T-cell (primary cell): ENCODE measurements at regions not wholly inside any gene's neighbourhood (a gene's known extent, or its start where the extent isn't known, plus 50 kb on each side); places are given as distances from the start of the nearest gene placed in this dataset.

ENCODE experiments used
- ATAC-seq, 4 experiments: fragments of 200-7000 bp in 3 of 4; fragments of 150-1000 bp in 1 of 4; cut with Tn5 transposase; replicated peaks in 1 of 4; 1 replicate in 3 of 4; 2 replicates in 1 of 4; pipeline ENCODE4 v1.10.0; 2021; ENCODE audit warnings: moderate library complexity in 3 of 4, mild to moderate bottlenecking in 2 of 4, moderate number of reproducible peaks in 1 of 4
- CTCF ChIA-PET, 2 donors: fragments of 300-600 bp; sonication (Branson Sonifier 250); formaldehyde crosslinking; loops; one replicate each; lab custom pipeline; 2022; ENCODE audit warnings: antibody characterized with exemption in 2 of 2; lab: Charles Lee
- POLR2A ChIA-PET, 2 donors: fragments of 300-600 bp; sonication (Branson Sonifier 250); formaldehyde crosslinking; loops; one replicate each; lab custom pipeline; 2022; ENCODE audit warnings: antibody characterized with exemption in 2 of 2; lab: Charles Lee
- DNase-seq, 35 experiments: peaks; one replicate each; pipeline versions ENCODE4 v3.0.0 to v3.0.0-alpha.2; 2013 to 2023
- H3K27ac ChIP-seq: one replicate; pipeline ENCODE4 v1.5.1; 2013; ENCODE audit warnings: low read length
- H3K27me3 ChIP-seq, 2 experiments: replicated peaks in 1 of 2; 1 replicate in 1 of 2; 2 replicates in 1 of 2; pipeline versions ENCODE4 v1.6.1 to v1.7.0; 2013; ENCODE audit warnings: low read length in 1 of 2, mixed read lengths in 1 of 2; ENCODE audit not compliant: control insufficient read depth in 2 of 2, insufficient read depth in 2 of 2; ENCODE audit errors: extremely low read depth in 1 of 2
- H3K36me3 ChIP-seq, 2 donors: 1 replicate in 1 of 2; 2 replicates in 1 of 2; pipeline versions ENCODE4 v1.6.1 to v1.7.0; 2013; ENCODE audit warnings: low read length in 1 of 2; ENCODE audit not compliant: control insufficient read depth in 2 of 2, insufficient read depth in 1 of 2; ENCODE audit errors: extremely low read depth in 1 of 2
- H3K4me1 ChIP-seq, 2 experiments: 1 replicate in 1 of 2; 2 replicates in 1 of 2; pipeline versions ENCODE4 v1.6.1 to v1.7.0; 2013; ENCODE audit warnings: low read length in 2 of 2, mixed read lengths in 1 of 2; ENCODE audit not compliant: insufficient read depth in 2 of 2, control insufficient read depth in 1 of 2; ENCODE audit errors: extremely low read depth in 1 of 2
- H3K4me3 ChIP-seq, 2 donors: 1 replicate in 1 of 2; 2 replicates in 1 of 2; pipeline versions ENCODE4 v1.5.1 to v1.7.0; 2013; ENCODE audit warnings: mild to moderate bottlenecking in 2 of 2, low read length in 1 of 2, moderate library complexity in 1 of 2; ENCODE audit not compliant: control insufficient read depth in 1 of 2; ENCODE audit errors: extremely low read depth in 1 of 2
- H3K9me3 ChIP-seq: 2 replicates; pipeline ENCODE4 v1.7.0; 2013
- H3K27ac Mint-ChIP-seq, 2 donors: one replicate each; pipeline ENCODE4 v1.8.0; 2020 to 2021; ENCODE audit warnings: mild to moderate bottlenecking in 2 of 2, mixed read lengths in 2 of 2
- H3K27me3 Mint-ChIP-seq, 2 donors: one replicate each; pipeline ENCODE4 v1.8.0; 2021 to 2022; ENCODE audit warnings: mixed read lengths in 2 of 2
- H3K36me3 Mint-ChIP-seq: one replicate; pipeline ENCODE4 v1.8.0; 2021; ENCODE audit warnings: mixed read lengths
- H3K4me1 Mint-ChIP-seq, 3 donors: one replicate each; pipeline ENCODE4 v1.8.0; 2020 to 2022; ENCODE audit warnings: mixed read lengths in 3 of 3, mild to moderate bottlenecking in 1 of 3
- H3K4me3 Mint-ChIP-seq, 3 donors: one replicate each; pipeline ENCODE4 v1.8.0; 2020 to 2022; ENCODE audit warnings: mild to moderate bottlenecking in 3 of 3, mixed read lengths in 3 of 3, moderate library complexity in 3 of 3
- H3K9me3 Mint-ChIP-seq, 3 donors: one replicate each; pipeline ENCODE4 v1.8.0; 2020 to 2022; ENCODE audit warnings: mixed read lengths in 3 of 3
- WGBS: methylation state at CpG from one replicate; pipeline ENCODE4 v1.1.5; 2013; ENCODE audit warnings: missing lambda C conversion rate; ENCODE audit not compliant: insufficient coverage; 5-methylcytosine and 5-hydroxymethylcytosine counted together

DNA sequence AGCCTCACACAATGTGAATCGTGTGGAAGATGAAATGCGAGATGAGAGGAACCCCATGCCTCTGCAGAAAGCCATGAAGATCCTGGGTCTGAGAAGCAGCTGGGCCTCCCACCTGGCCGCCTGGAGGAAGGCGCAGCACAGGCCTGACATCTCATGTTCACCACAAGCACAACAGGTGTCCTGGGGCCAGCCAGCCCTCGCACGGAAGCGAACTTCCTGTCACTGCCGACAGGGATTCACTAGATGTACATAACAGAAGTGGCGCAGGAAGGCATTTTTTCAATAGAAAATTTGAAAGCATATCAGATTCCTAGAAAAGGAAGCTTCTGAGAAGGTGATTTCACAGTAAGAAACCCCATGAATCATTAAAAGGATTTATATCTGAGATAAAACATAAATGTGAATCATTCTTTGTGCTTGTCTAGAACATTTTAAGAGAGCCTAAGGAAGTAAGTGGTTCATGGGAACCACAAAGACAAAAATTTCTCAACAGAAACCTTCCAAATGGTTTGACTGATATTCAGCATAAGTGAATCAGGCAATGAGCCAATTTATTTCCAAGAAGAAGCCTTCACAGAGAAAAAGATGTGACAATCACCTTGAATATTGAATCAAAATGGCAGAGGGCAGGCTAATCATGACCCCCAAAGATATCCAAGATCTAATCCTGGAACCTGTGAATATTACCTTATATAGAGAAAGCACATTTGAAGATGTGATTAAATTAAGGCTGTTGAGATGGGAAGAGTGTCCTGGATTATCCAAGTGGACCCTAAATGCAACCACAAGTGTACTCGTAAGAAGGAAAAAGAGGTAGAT lies 311.9 kb downstream of the DUSP6 start:
- peaks cover 20 to 21% of the 10 kb centered on the region in 2 experiments for H3K4me1 ChIP-seq
- Mint-ChIP-seq H3K27ac (peak overlapping the region; percentile 87 to 89), H3K4me1 (peaks cover 30 to 34% (median 34%) of the 10 kb centered on the region in 3 donors), H3K4me3 (peak overlapping the region in 2 of 3 donors; percentile 42 to 59), H3K36me3 (no peaks in the 10 kb centered on the region), H3K9me3 (peaks cover 0 to 4% (median 3%) of the 10 kb centered on the region in 3 donors), H3K27me3 (no peaks in the 10 kb centered on the region)
- ChIA-PET POLR2A (no interaction called here), CTCF (interaction anchor here (0.6 to 1.3 kb wide), 3 partner anchors 204 to 655 kb away, joined by 3 to 4 read pairs (median 3); no protein-coding TSS in a partner anchor)
- H3K9me3 ChIP-seq: no peaks in the 10 kb centered on the region
- H3K27me3 ChIP-seq: no peaks in the 10 kb centered on the region
- H3K27ac ChIP-seq: peak overlapping the region; percentile 63
- peak; percentile 22 to 69 (median 45) for DNase-seq
- 27% methylated on average over 5 of the region's 10 CpGs for WGBS
- no peak overlapping the region for H3K4me3 ChIP-seq
- peak; percentile 92 to 98 (median 97) for ATAC-seq
- no peaks in the 10 kb centered on the region for H3K36me3 ChIP-seq

DNA sequence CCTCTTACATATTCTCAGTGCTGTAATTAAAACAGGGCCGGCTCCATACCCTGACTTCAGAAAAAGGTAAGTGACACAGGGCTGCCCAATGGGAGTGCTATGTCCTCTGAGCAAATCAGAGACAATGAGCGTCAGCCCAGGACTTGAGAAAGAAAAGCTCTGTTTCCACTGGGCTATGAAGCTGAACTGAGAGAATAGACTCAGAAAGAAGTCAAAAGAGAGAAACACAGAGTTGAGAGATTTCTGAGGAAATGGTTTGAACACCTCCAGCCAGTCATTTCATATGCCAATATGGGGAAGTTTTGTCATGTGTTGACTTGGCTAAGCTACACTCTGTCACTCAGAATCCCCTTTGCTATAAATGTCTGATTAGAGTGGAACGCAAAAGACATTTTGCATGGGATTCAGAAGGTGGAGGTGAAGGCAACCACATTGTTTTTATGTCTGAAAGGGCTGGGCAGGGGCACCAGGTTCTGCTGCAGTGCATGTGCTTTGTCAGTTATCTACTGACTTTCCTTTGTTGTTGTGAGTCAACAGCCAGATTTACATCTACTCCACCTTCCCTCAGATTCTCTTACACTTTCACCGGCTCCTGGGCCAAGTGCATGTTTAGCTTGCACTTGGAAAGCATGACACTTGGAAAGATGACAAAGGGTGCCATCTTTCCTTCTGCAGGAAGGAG lies 313.3 kb downstream of the DUSP6 start:
- no peaks in the 10 kb centered on the region for H3K36me3 Mint-ChIP-seq
- no peaks in the 10 kb centered on the region for H3K9me3 ChIP-seq
- H3K27me3 ChIP-seq: no peaks in the 10 kb centered on the region
- H3K27ac ChIP-seq: no peak overlapping the region
- H3K27ac Mint-ChIP-seq: peak overlapping the region; percentile 64 to 72
- DNase-seq (no peak), ATAC-seq (no peak)
- 73% methylated on average over 2 of the region's 4 CpGs for WGBS
- H3K4me1 ChIP-seq: peaks cover 20 to 21% of the 10 kb centered on the region in 2 experiments
- peaks cover 0 to 3% of the 10 kb centered on the region in 2 donors for H3K27me3 Mint-ChIP-seq
- CTCF ChIA-PET: interaction anchor here (0.6 to 1.6 kb wide), 7 partner anchors 8 to 428 kb away, joined by 3 to 7 read pairs (median 3); no protein-coding TSS in a partner anchor
- H3K4me3 Mint-ChIP-seq: no peak overlapping the region
- H3K4me3 ChIP-seq: no peak overlapping the region
- H3K9me3 Mint-ChIP-seq: peaks cover 0 to 4% (median 3%) of the 10 kb centered on the region in 3 donors
- H3K36me3 ChIP-seq: no peaks in the 10 kb centered on the region
- H3K4me1 Mint-ChIP-seq: peaks cover 30 to 34% (median 34%) of the 10 kb centered on the region in 3 donors
- POLR2A ChIA-PET: interaction anchor here in 1 of 2 donors (0.7 kb wide), 1 partner anchor 8 kb away, joined by 5 read pairs; no protein-coding TSS in a partner anchor

DNA sequence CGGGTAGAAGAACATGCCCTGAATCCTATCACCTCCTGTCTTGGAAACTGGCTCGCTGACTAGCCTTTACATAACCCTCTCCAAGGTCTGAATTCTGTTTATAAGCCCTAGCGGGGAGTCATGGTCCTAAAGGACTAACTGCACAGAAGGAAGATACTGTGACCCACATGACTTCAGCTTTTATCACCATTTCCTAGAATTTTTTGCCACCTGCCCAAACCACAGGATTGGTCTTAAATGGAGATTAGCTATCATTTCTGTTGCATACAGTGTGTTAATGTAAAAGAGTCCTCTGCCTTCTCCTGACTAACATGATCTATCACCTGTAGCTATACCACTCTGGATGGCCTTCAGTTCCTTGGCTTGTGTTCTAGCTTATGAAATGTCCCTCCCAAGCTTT lies 319.2 kb downstream of the DUSP6 start:
- Mint-ChIP-seq H3K36me3 (no peaks in the 10 kb centered on the region), H3K4me3 (no peak overlapping the region), H3K27ac (no peak overlapping the region), H3K4me1 (peaks cover 0 to under 1% (median 0%) of the 10 kb centered on the region in 3 donors), H3K9me3 (no peaks in the 10 kb centered on the region), H3K27me3 (peaks cover 0 to 8% of the 10 kb centered on the region in 2 donors)
- Histone ChIP-seq H3K4me1 (no peaks in the 10 kb centered on the region), H3K9me3 (no peaks in the 10 kb centered on the region), H3K4me3 (no peak overlapping the region), H3K27ac (no peak overlapping the region), H3K27me3 (no peaks in the 10 kb centered on the region), H3K36me3 (no peaks in the 10 kb centered on the region)
- 67% methylated on average over 1 of the region's 3 CpGs for WGBS
- ATAC-seq (no peak), DNase-seq (no peak)
- ChIA-PET POLR2A (no interaction called here), CTCF (interaction anchor here (0.7 to 1.2 kb wide), 4 partner anchors 13 to 429 kb away, joined by 3 to 4 read pairs (median 4); no protein-coding TSS in a partner anchor)

DNA sequence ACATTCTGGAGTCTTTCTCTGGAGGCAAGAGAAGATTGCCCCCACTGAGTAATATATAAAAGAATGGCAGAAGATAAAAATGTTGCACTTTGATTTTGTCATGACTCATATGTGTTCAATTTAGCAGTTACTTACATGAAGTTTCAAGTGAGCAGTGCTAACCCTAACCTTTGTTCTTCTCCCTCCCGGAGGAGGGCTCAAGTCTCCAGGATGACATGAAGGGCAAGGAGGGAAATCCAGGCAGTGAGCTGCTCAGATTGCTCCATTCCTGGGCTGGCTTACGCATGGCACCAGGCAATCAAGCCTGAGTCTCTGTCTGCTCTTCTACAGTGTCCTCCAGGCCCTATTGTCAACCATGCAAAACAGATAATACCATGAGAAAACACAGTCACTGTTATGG lies 322.3 kb downstream of the DUSP6 start:
- no peaks in the 10 kb centered on the region for H3K4me1 ChIP-seq
- no peak for DNase-seq
- Mint-ChIP-seq H3K4me1 (no peaks in the 10 kb centered on the region), H3K27ac (no peak overlapping the region), H3K36me3 (no peaks in the 10 kb centered on the region), H3K9me3 (no peaks in the 10 kb centered on the region), H3K27me3 (peaks cover 0 to 8% of the 10 kb centered on the region in 2 donors), H3K4me3 (no peak overlapping the region)
- no peak overlapping the region for H3K27ac ChIP-seq
- no peak overlapping the region for H3K4me3 ChIP-seq
- H3K9me3 ChIP-seq: no peaks in the 10 kb centered on the region
- ChIA-PET CTCF (no interaction called here), POLR2A (interaction anchor here in 1 of 2 donors (1.0 kb wide), 1 partner anchor 14 kb away, joined by 3 read pairs; no protein-coding TSS in a partner anchor)
- 100% methylated on average over 1 of the region's 2 CpGs for WGBS
- no peaks in the 10 kb centered on the region for H3K27me3 ChIP-seq
- no peaks in the 10 kb centered on the region for H3K36me3 ChIP-seq
- no peak for ATAC-seq

DNA sequence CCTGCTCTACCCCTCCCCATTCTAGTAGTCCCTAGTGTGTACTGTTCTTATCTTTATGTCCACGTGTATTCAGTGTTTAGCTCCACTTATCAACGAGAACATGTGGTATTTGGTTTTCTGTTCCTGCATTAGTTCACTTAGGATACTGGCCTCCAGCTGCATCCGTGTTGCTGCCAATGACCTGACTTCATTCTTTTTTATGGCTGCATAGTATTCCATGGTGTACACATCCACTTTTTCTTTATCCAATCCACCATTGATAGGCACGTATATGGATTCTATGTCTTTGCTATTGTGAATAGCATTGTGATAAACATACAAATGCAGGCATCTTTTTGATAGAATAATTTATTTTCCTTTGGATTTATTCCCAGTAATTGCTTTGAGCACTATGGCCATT lies 327.7 kb downstream of the DUSP6 start:
- Mint-ChIP-seq H3K27ac (no peak overlapping the region), H3K4me1 (peaks cover 0 to 4% (median 3%) of the 10 kb centered on the region in 3 donors), H3K9me3 (no peaks in the 10 kb centered on the region), H3K4me3 (no peak overlapping the region), H3K27me3 (no peaks in the 10 kb centered on the region), H3K36me3 (no peaks in the 10 kb centered on the region)
- H3K4me1 ChIP-seq: peaks cover 2% of the 10 kb centered on the region in 2 experiments
- H3K36me3 ChIP-seq: no peaks in the 10 kb centered on the region
- no peak overlapping the region for H3K4me3 ChIP-seq
- no peaks in the 10 kb centered on the region for H3K27me3 ChIP-seq
- no CpG with 5 or more reads among the region's 4 CpGs for WGBS
- POLR2A ChIA-PET: no interaction called here
- ATAC-seq (no peak), DNase-seq (no peak)
- H3K9me3 ChIP-seq: no peaks in the 10 kb centered on the region
- H3K27ac ChIP-seq: no peak overlapping the region
- CTCF ChIA-PET: interaction anchor here in 1 of 2 donors (1.4 kb wide), 1 partner anchor 10 kb away, joined by 3 read pairs; no protein-coding TSS in a partner anchor

DNA sequence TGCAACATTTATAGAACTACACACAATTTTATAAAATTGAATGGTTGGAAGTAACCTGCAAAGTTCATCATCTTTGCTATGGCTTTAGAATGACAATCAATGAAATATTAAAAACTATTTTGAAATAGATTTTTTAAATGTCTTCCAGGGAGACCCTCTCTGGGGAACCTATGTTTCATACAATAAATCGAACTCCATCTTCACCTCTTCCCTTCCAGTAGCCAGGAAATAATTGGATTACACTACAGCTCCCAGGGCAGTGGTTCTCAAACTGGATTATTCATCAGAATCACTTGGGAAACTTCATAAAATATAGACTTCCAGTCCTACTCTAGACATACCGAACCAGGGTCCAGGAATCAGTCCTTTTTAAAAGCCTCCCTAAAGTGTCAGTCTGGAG lies 328.4 kb downstream of the DUSP6 start:
- no peaks in the 10 kb centered on the region for H3K36me3 Mint-ChIP-seq
- POLR2A ChIA-PET: interaction anchor here in 1 of 2 donors (0.6 kb wide), 1 partner anchor 438 kb away, joined by 8 read pairs; no protein-coding TSS in a partner anchor
- CTCF ChIA-PET: interaction anchor here in 1 of 2 donors (1.1 to 1.4 kb wide), 2 partner anchors 9 to 438 kb away, joined by 3 read pairs; no protein-coding TSS in a partner anchor

More for the DNA sequence above, 328.4 kb downstream of the DUSP6 start:
- no peaks in the 10 kb centered on the region for H3K36me3 ChIP-seq
- Mint-ChIP-seq H3K4me1 (peaks cover 0 to 5% (median 4%) of the 10 kb centered on the region in 3 donors), H3K27ac (no peak overlapping the region), H3K9me3 (no peaks in the 10 kb centered on the region), H3K4me3 (no peak overlapping the region), H3K27me3 (no peaks in the 10 kb centered on the region)
- no peak for DNase-seq
- ATAC-seq: no peak
- H3K4me3 ChIP-seq: no peak overlapping the region
- H3K27me3 ChIP-seq: no peaks in the 10 kb centered on the region
- no peak overlapping the region for H3K27ac ChIP-seq
- peaks cover 2 to 4% of the 10 kb centered on the region in 2 experiments for H3K4me1 ChIP-seq
- no peaks in the 10 kb centered on the region for H3K9me3 ChIP-seq
- WGBS: no CpG with 5 or more reads among the region's 2 CpGs
